K562 (cell line): ENCODE measurements at regions not wholly inside any gene's neighbourhood (a gene's known extent, or its start where the extent isn't known, plus 50 kb on each side); places are given as distances from the start of the nearest gene placed in this dataset.

Experiments used
- ATAC-seq: fragments of 200-7000 bp; cut with Tn5 transposase; 3 replicates; pipeline ENCODE4 v1.9.1; 2020; ENCODE audit warnings: moderate library complexity
- BruUV-seq: library from RNA; stranded (reverse); fragments of 400-500 nt; replicated peaks from 2 replicates; lab custom pipeline; 2021; lab: Mats Ljungman, UMichigan
- CTCF ChIA-PET: fragments of 300-600 bp; formaldehyde crosslinking; extraction: SDS; loops from one replicate; lab custom pipeline; 2021; ENCODE audit warnings: low intra/inter-chr PET ratio; lab: Yijun Ruan, JAX
- POLR2A ChIA-PET: fragments of 300-600, 350-650 bp; sonication (Branson Sonifier 250); formaldehyde crosslinking; extraction: SDS; loops from one replicate; lab custom pipeline; 2021; ENCODE audit warnings: antibody characterized with exemption, inconsistent platforms; lab: Yijun Ruan, JAX
- DNase-seq, 4 experiments: peaks; one replicate each; pipeline versions ENCODE4 v3.0.0 to v3.0.0-alpha.2; 2011 to 2018; ENCODE audit warnings: low spot score in 3 of 4, mixed read lengths in 3 of 4; ENCODE audit errors: extremely low read depth in 1 of 4
- FAIRE-seq: peaks from 2 replicates; lab custom pipeline; 2011; peaks lifted over from hg19 to GRCh38; lab: Jason Lieb, UNC
- H2AFZ ChIP-seq: 2 replicates; pipeline ENCODE4 v1.6.0; 2011; ENCODE audit warnings: low read depth, low read length, control low read depth, inconsistent platforms
- H3K27ac ChIP-seq: fragments of 200-600 bp; 3 replicates; pipeline ENCODE4 v1.8.0; 2011; ENCODE audit warnings: low read depth, mild to moderate bottlenecking, control low read depth, inconsistent platforms, low read length, moderate library complexity, mixed read lengths; ENCODE audit errors: extremely low read depth
- H3K27me3 ChIP-seq, 2 experiments: fragments of 300-600 bp in 1 of 2; 2 replicates in 1 of 2; 3 replicates in 1 of 2; pipeline versions ENCODE4 v1.6.0 to v1.8.0; 2011; ENCODE audit warnings: inconsistent platforms in 2 of 2, low read length in 2 of 2, mild to moderate bottlenecking in 1 of 2, mixed read lengths in 1 of 2, moderate library complexity in 1 of 2; ENCODE audit not compliant: control insufficient read depth in 2 of 2, insufficient read depth in 2 of 2
- H3K36me3 ChIP-seq: fragments of 300-600 bp; 3 replicates; pipeline ENCODE4 v1.8.0; 2011; ENCODE audit warnings: mild to moderate bottlenecking, low read length, inconsistent platforms; ENCODE audit not compliant: control insufficient read depth, insufficient read depth
- H3K4me1 ChIP-seq, 2 experiments: fragments of 200-600 bp in 1 of 2; replicated peaks in 1 of 2; 2 replicates in 1 of 2; 3 replicates in 1 of 2; pipeline versions ENCODE4 v1.5.1 to v1.8.0; 2011; ENCODE audit warnings: inconsistent platforms in 2 of 2, low read length in 2 of 2, mild to moderate bottlenecking in 1 of 2, mixed read lengths in 1 of 2, moderate library complexity in 1 of 2; ENCODE audit not compliant: control insufficient read depth in 2 of 2, insufficient read depth in 2 of 2
- H3K4me2 ChIP-seq: 2 replicates; pipeline ENCODE4 v1.6.1; 2011; ENCODE audit warnings: low read length, control low read depth, inconsistent platforms, mixed read lengths; ENCODE audit not compliant: insufficient read depth
- H3K4me3 ChIP-seq: fragments of 200-600 bp; sonication (generic), shearing (Covaris generic); 2 replicates; pipeline ENCODE4 v1.5.1; 2016; ENCODE audit warnings: control low read depth, inconsistent platforms
- H3K79me2 ChIP-seq: fragments of 200-600 bp; 3 replicates; pipeline ENCODE4 v1.8.0; 2011; ENCODE audit warnings: low read length, inconsistent platforms; ENCODE audit not compliant: control insufficient read depth, insufficient read depth
- H3K9ac ChIP-seq, 2 experiments: 2 replicates each; pipeline versions ENCODE4 v1.6.0 to v1.6.1; 2011; ENCODE audit warnings: low read depth in 2 of 2, low read length in 2 of 2, control low read depth in 1 of 2, inconsistent platforms in 1 of 2, mild to moderate bottlenecking in 1 of 2, mixed read lengths in 1 of 2; ENCODE audit not compliant: insufficient read depth in 1 of 2
- H3K9me1 ChIP-seq: one replicate; pipeline ENCODE4 v1.6.0; 2011; ENCODE audit warnings: inconsistent platforms, mild to moderate bottlenecking, low read length, moderate library complexity; ENCODE audit not compliant: control insufficient read depth, insufficient read depth
- H3K9me3 ChIP-seq: replicated peaks from 2 replicates; pipeline ENCODE4 v1.5.1; 2011; ENCODE audit warnings: low read depth, low read length, inconsistent platforms; ENCODE audit not compliant: control insufficient read depth, insufficient read depth
- H4K20me1 ChIP-seq: replicated peaks from 2 replicates; pipeline ENCODE4 v1.6.1; 2011; ENCODE audit warnings: low read length, inconsistent platforms, mixed read lengths; ENCODE audit not compliant: control insufficient read depth, insufficient read depth
- ARHGAP35 ChIP-seq: fragments of 450-650 bp; IDR thresholded peaks from 2 replicates; pipeline ENCODE4 v1.6.1; 2018; ENCODE audit not compliant: partially characterized antibody
- HIVEP1 ChIP-seq: fragments of 250-450 bp; sonication (Bioruptor Pico); IDR thresholded peaks from 2 replicates; pipeline ENCODE4 v1.4.0; 2020; ENCODE audit warnings: mild to moderate bottlenecking
- KDM1A ChIP-seq, 2 experiments: fragments of 450-650 bp; IDR thresholded peaks; 2 replicates each; pipeline ENCODE4 v1.6.1; 2016; ENCODE audit warnings: mild to moderate bottlenecking in 2 of 2
- RBM14 ChIP-seq: fragments of 200-400 bp; formaldehyde crosslinking; IDR thresholded peaks from 2 replicates; pipeline ENCODE4 v1.6.1; 2018; ENCODE audit warnings: low read depth, mild to moderate bottlenecking, low read length, moderate library complexity, borderline replicate concordance; ENCODE audit not compliant: insufficient read depth
- XRCC5 ChIP-seq: fragments of 200-400 bp; formaldehyde crosslinking; IDR thresholded peaks from 2 replicates; pipeline ENCODE4 v1.6.1; 2017; ENCODE audit warnings: low read depth, mild to moderate bottlenecking, low read length
- WGBS: fragments of 100-300 bp; shearing (Covaris generic); methylation state at CpG from one replicate; pipeline ENCODE4 v1.1.6; 2016; ENCODE audit warnings: low coverage, mixed read lengths; ENCODE audit not compliant: insufficient coverage; ENCODE audit errors: missing lambda C conversion rate; 5-methylcytosine and 5-hydroxymethylcytosine counted together
- in situ Hi-C: fragments of 300-500 bp; cut with MboI; formaldehyde crosslinking; loops from 4 replicates; pipeline ENCODE4 v1.15.0; 2018; ENCODE audit warnings: inconsistent platforms, mixed read lengths
- intact Hi-C: fragments of 100-400 bp; cut with micrococcal nuclease; formaldehyde crosslinking; loops from 2 replicates; pipeline ENCODE4 v1.14.2; 2022
- TF ChIP-seq, protein P1 (sequence below): fragments of 150-350 bp; conservative IDR thresholded peaks from 2 replicates; pipeline ENCODE4 v1.6.1; 2014; ENCODE audit warnings: low read length

DNA sequence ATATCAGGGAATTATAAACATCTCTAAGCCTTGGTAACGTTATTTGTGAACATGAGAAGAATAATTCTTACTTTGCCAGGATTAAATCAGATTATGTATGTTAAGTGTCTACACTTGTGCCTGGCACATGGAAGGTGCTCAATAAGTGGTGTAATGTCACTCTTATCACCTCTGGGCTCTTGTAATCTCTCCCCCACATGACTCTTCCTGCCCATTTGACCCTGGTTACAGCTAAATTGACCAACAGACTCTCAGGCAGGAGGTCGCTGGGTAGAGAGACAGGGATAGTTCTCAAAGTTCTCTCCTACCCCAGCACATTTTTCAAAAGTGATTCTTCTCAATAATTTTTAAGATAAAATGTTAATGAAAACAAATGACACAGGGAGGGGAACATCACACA lies 137.8 kb upstream of the FRMD6 start:
- Histone ChIP-seq H3K4me3 (no peak overlapping the region), H3K36me3 (no peaks in the 10 kb centered on the region), H2AFZ (no peak overlapping the region)
- in situ Hi-C loops, result no loop called here
- POLR2A ChIA-PET, result interaction anchor here (0.7 to 0.9 kb wide), 2 partner anchors 12 to 361 kb away, joined by 3 to 4 read pairs; no protein-coding TSS in a partner anchor
- ATAC-seq, result no peak
- TF ChIP-seq KDM1A (IDR thresholded peaks at IDR 0.05) (no peak), XRCC5 (no peak), ARHGAP35 (no peak), HIVEP1 (CRISPR knock-in tag) (no peak), RBM14 (no peak)
- TF ChIP-seq, protein P1, sequence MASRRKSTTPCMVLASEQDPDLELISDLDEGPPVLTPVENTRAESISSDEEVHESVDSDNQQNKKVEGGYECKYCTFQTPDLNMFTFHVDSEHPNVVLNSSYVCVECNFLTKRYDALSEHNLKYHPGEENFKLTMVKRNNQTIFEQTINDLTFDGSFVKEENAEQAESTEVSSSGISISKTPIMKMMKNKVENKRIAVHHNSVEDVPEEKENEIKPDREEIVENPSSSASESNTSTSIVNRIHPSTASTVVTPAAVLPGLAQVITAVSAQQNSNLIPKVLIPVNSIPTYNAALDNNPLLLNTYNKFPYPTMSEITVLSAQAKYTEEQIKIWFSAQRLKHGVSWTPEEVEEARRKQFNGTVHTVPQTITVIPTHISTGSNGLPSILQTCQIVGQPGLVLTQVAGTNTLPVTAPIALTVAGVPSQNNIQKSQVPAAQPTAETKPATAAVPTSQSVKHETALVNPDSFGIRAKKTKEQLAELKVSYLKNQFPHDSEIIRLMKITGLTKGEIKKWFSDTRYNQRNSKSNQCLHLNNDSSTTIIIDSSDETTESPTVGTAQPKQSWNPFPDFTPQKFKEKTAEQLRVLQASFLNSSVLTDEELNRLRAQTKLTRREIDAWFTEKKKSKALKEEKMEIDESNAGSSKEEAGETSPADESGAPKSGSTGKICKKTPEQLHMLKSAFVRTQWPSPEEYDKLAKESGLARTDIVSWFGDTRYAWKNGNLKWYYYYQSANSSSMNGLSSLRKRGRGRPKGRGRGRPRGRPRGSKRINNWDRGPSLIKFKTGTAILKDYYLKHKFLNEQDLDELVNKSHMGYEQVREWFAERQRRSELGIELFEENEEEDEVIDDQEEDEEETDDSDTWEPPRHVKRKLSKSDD, result no peak
- TF ChIP-seq, all 486 proteins: peak for 0
- Histone ChIP-seq H3K9me3 (no peaks in the 10 kb centered on the region), H3K4me2 (no peak overlapping the region), H3K27me3 (no peaks in the 10 kb centered on the region), H3K4me1 (no peaks in the 10 kb centered on the region), H3K27ac (no peak overlapping the region), H3K79me2 (no peaks in the 10 kb centered on the region), H4K20me1 (no peaks in the 10 kb centered on the region), H3K9ac (no peak overlapping the region), H3K9me1 (no peaks in the 10 kb centered on the region)
- 0% methylated on average over 2 of the region's 2 CpGs for WGBS
- intact Hi-C loops, result no loop called here
- CTCF ChIA-PET, result no interaction called here
- FAIRE-seq, result no peak
- BruUV-seq, result no TSS peak
- DNase-seq, result no peak
